Smooth muscle cell (in vitro differentiated cells): ENCODE measurements at regions not wholly inside any gene's neighbourhood (a gene's known extent, or its start where the extent isn't known, plus 50 kb on each side); places are given as distances from the start of the nearest gene placed in this dataset.

Source experiments
- DNase-seq: peaks from one replicate; lab custom pipeline; 2025; ENCODE audit not compliant: unreplicated experiment; lab: John Stamatoyannopoulos, UW
- H2AFZ ChIP-seq: fragments of 200-600 bp; sonication (generic); 2 replicates; pipeline ENCODE4 v1.6.0; 2016; ENCODE audit warnings: antibody characterized with exemption, low read depth, mild to moderate bottlenecking
- H3F3A ChIP-seq: fragments of 200-600 bp; sonication (generic); 2 replicates; pipeline ENCODE4 v1.6.0; 2017; ENCODE audit warnings: antibody characterized with exemption, low read depth
- H3K27ac ChIP-seq: fragments of 200-600 bp; sonication (generic); 2 replicates; pipeline ENCODE4 v1.5.1; 2016; ENCODE audit warnings: low read depth, mild to moderate bottlenecking
- H3K27me3 ChIP-seq: fragments of 200-600 bp; sonication (generic); 2 replicates; pipeline ENCODE4 v1.6.1; 2016; ENCODE audit warnings: low read depth, mild to moderate bottlenecking
- H3K36me3 ChIP-seq: fragments of 200-600 bp; sonication (generic); 2 replicates; pipeline ENCODE4 v1.5.1; 2016; ENCODE audit warnings: low read depth
- H3K4me1 ChIP-seq: fragments of 200-600 bp; sonication (generic); 2 replicates; pipeline ENCODE4 v1.5.1; 2016; ENCODE audit warnings: low read depth
- H3K4me2 ChIP-seq: fragments of 200-600 bp; sonication (generic); 2 replicates; pipeline ENCODE4 v1.6.0; 2016; ENCODE audit warnings: mild to moderate bottlenecking
- H3K4me3 ChIP-seq: fragments of 200-600 bp; sonication (generic); 2 replicates; pipeline ENCODE4 v1.5.1; 2016; ENCODE audit warnings: mild to moderate bottlenecking
- H3K79me2 ChIP-seq: fragments of 200-600 bp; sonication (generic); 2 replicates; pipeline ENCODE4 v1.6.0; 2016; ENCODE audit warnings: low read depth, mild to moderate bottlenecking
- H3K9ac ChIP-seq: fragments of 200-600 bp; sonication (generic); 2 replicates; pipeline ENCODE4 v1.6.0; 2016; ENCODE audit warnings: low read depth
- H3K9me3 ChIP-seq: fragments of 200-600 bp; sonication (generic); replicated peaks from 2 replicates; pipeline ENCODE4 v1.5.1; 2016; ENCODE audit warnings: low read depth
- H4K20me1 ChIP-seq: fragments of 200-600 bp; sonication (generic); 2 replicates; pipeline ENCODE4 v1.6.0; 2016; ENCODE audit warnings: low read depth
- WGBS: methylation state at CpG from one replicate; pipeline ENCODE4 v1.1.7; 2016; ENCODE audit warnings: low lambda C conversion rate; 5-methylcytosine and 5-hydroxymethylcytosine counted together
- TF ChIP-seq, protein P1 (sequence below): fragments of 200-600 bp; sonication (generic); IDR thresholded peaks from 2 replicates; pipeline ENCODE4 v1.5.1; 2017; ENCODE audit warnings: borderline replicate concordance, mild to moderate bottlenecking, antibody characterized with exemption; ENCODE audit not compliant: insufficient read depth, poor library complexity, severe bottlenecking

DNA sequence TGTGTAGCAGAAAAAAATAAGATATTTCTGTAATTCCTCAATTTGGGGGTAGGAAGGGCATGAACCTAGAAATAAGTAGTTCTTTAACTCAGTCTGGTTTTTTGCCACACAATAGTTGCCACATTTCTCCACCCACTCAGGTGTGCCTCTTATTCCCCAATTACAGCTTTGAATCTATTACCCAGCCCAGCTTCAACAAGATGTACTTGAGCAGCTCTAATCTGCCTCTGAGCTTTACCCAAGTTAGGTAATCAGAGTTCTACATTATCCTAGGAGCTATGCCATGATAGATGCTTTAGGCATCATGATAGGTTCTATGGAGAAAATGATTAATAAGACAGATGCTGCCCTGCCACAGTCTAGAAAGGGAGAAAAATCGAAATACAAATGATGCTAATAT, 117.4 kb upstream of the GPRIN3 start:
- Histone ChIP-seq H3K4me2 (no peak overlapping the region), H3K27me3 (peaks cover 6% of the 10 kb centered on the region), H3K4me1 (no peaks in the 10 kb centered on the region), H3K36me3 (no peaks in the 10 kb centered on the region), H3K9ac (no peak overlapping the region), H3K79me2 (no peaks in the 10 kb centered on the region), H3K4me3 (no peak overlapping the region), H3F3A (no peaks in the 10 kb centered on the region), H3K9me3 (no peaks in the 10 kb centered on the region), H4K20me1 (no peaks in the 10 kb centered on the region), H3K27ac (no peak overlapping the region), H2AFZ (no peak overlapping the region)
- TF ChIP-seq, protein P1, sequence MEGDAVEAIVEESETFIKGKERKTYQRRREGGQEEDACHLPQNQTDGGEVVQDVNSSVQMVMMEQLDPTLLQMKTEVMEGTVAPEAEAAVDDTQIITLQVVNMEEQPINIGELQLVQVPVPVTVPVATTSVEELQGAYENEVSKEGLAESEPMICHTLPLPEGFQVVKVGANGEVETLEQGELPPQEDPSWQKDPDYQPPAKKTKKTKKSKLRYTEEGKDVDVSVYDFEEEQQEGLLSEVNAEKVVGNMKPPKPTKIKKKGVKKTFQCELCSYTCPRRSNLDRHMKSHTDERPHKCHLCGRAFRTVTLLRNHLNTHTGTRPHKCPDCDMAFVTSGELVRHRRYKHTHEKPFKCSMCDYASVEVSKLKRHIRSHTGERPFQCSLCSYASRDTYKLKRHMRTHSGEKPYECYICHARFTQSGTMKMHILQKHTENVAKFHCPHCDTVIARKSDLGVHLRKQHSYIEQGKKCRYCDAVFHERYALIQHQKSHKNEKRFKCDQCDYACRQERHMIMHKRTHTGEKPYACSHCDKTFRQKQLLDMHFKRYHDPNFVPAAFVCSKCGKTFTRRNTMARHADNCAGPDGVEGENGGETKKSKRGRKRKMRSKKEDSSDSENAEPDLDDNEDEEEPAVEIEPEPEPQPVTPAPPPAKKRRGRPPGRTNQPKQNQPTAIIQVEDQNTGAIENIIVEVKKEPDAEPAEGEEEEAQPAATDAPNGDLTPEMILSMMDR, result no peak
- no peak for DNase-seq
- WGBS, result 77% methylated on average over 1 of the region's 1 CpG

DNA sequence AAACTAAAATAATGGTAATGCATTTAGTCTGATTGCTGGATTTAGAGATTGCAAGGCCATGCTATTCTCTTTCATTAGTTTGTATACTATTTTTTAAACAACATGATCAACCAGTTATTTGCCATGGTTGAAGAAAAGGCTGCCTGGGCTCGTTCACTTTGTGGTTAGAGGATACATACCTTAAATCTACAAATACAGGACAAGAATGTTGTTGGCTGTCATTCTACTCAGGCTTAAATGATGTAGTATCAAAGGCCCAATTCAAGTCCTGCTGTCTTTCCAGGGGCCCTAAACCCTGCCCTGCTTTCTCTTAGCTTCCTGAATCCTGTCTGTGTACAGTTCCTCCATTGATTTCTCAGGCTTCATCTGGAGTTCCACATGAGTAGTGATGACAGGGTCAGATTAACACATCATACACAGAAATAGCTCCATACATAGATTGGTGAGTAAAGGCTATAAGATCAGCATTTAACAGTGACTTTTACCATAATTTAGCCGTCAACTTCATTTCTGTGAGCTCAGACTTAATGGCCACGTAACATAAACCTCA, 114.9 kb upstream of the GPRIN3 start:
- no peak for DNase-seq

DNA sequence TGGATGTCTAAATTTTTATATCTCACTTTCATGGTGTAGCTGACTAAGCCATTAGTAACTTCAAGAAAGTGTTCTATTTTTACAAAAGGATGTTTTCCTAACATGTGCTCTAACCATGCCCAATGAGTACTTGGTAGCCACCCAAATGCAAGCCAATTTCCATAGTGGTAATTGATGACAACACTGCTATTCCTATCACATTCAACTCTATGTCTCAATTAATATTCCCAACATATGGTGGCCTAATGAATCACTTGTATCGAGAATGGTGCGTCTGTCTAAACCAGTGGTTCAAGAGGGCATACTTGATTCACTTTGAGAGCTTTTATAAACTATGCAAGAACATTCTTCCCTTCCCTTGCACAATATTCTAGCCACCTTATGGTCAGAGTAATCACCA, 112.9 kb upstream of the GPRIN3 start:
- no peak for DNase-seq
- H3K4me1 ChIP-seq, result no peaks in the 10 kb centered on the region
- TF ChIP-seq, protein P1, result no peak
- no peak overlapping the region for H3K9ac ChIP-seq
- no peaks in the 10 kb centered on the region for H4K20me1 ChIP-seq
- peaks cover 6% of the 10 kb centered on the region for H3K27me3 ChIP-seq
- 98% methylated on average over 2 of the region's 2 CpGs for WGBS
- no peak overlapping the region for H3K27ac ChIP-seq
- no peak overlapping the region for H3K4me3 ChIP-seq
- H3K4me2 ChIP-seq, result no peak overlapping the region
- no peak overlapping the region for H2AFZ ChIP-seq
- no peaks in the 10 kb centered on the region for H3K79me2 ChIP-seq
- H3K36me3 ChIP-seq, result no peaks in the 10 kb centered on the region
- H3F3A ChIP-seq, result no peaks in the 10 kb centered on the region
- no peaks in the 10 kb centered on the region for H3K9me3 ChIP-seq

More for the DNA sequence above, 114.9 kb upstream of the GPRIN3 start:
- Histone ChIP-seq H3K4me3 (no peak overlapping the region), H3F3A (no peaks in the 10 kb centered on the region), H3K36me3 (no peaks in the 10 kb centered on the region), H3K9me3 (no peaks in the 10 kb centered on the region), H3K4me1 (no peaks in the 10 kb centered on the region), H2AFZ (no peak overlapping the region), H4K20me1 (no peaks in the 10 kb centered on the region), H3K79me2 (no peaks in the 10 kb centered on the region), H3K4me2 (no peak overlapping the region), H3K9ac (no peak overlapping the region), H3K27ac (no peak overlapping the region), H3K27me3 (peaks cover 6% of the 10 kb centered on the region)
- 54% methylated on average over 3 of the region's 3 CpGs for WGBS
- TF ChIP-seq, protein P1, result no peak

DNA sequence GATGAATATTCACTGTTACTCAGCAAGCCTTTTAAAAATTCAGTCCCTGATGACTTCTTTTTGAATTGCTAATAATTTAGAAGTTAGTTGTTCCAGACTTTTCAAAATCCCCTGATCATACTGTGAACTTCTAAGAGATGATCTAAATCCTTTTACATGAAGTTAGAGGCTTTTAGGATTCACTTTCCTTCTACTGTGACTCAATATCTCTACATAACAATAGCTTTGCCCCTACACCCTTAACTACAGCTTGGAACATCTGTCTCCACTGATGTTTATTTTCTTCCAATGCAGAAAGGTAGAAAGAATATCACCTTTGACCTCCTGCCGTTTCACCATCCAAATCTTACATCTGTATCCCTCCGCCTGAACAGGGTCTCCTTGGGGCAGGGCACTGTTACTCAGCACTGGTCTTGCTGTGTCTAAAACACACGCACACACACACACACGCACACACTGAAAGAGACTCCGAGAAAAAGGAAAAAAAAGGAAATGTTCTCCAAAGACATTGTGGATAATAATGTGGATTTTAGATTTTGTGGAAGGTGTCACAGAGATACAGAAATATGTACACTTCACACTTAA, 111.6 kb upstream of the GPRIN3 start:
- no peak overlapping the region for H3K27ac ChIP-seq
- DNase-seq, result no peak
- 85% methylated on average over 5 of the region's 5 CpGs for WGBS
- H3F3A ChIP-seq, result no peaks in the 10 kb centered on the region
- H3K4me2 ChIP-seq, result no peak overlapping the region
- H3K4me3 ChIP-seq, result no peak overlapping the region
- TF ChIP-seq, protein P1, result no peak
- H3K27me3 ChIP-seq, result no peaks in the 10 kb centered on the region
- no peak overlapping the region for H3K9ac ChIP-seq
- no peaks in the 10 kb centered on the region for H3K36me3 ChIP-seq
- no peak overlapping the region for H2AFZ ChIP-seq
- no peaks in the 10 kb centered on the region for H3K9me3 ChIP-seq
- no peaks in the 10 kb centered on the region for H4K20me1 ChIP-seq
- no peaks in the 10 kb centered on the region for H3K79me2 ChIP-seq
- H3K4me1 ChIP-seq, result no peaks in the 10 kb centered on the region
